Neural cell (in vitro differentiated cells): ENCODE measurements at regions not wholly inside any gene's neighbourhood (a gene's known extent, or its start where the extent isn't known, plus 50 kb on each side); places are given as distances from the start of the nearest gene placed in this dataset.

ENCODE experiments used
- CTCF ChIP-seq: fragments of 450-650 bp; IDR thresholded peaks from 2 replicates; pipeline ENCODE4 v1.5.1; 2014; ENCODE audit warnings: antibody characterized with exemption, mild to moderate bottlenecking, moderate library complexity; ENCODE audit not compliant: poor library complexity, severe bottlenecking
- EP300 ChIP-seq: fragments of 450-650 bp; conservative IDR thresholded peaks from 2 replicates; pipeline ENCODE4 v1.6.1; 2014; ENCODE audit warnings: antibody characterized with exemption, mild to moderate bottlenecking, moderate library complexity; ENCODE audit not compliant: poor library complexity, severe bottlenecking
- EZH2 ChIP-seq: fragments of 200-600, 300-800 bp; shearing (Covaris generic), sonication (generic); IDR thresholded peaks from 2 replicates; pipeline ENCODE4 v1.6.1; 2014; ENCODE audit warnings: antibody characterized with exemption, low read length, borderline replicate concordance, mild to moderate bottlenecking; ENCODE audit not compliant: insufficient read depth, poor library complexity, severe bottlenecking
- MXI1 ChIP-seq: fragments of 450-650 bp; conservative IDR thresholded peaks from 2 replicates; pipeline ENCODE4 v1.6.1; 2014; ENCODE audit warnings: antibody characterized with exemption, mild to moderate bottlenecking; ENCODE audit not compliant: poor library complexity, severe bottlenecking
- TAF1 ChIP-seq: IDR thresholded peaks from 2 replicates; pipeline ENCODE4 v1.6.1; 2012; ENCODE audit warnings: low read depth

GRCh38 chr13:103805771-103806170 is 739.6 kb upstream of the SLC10A2 start:
- no peak for TF ChIP-seq CTCF
- no peak for TF ChIP-seq TAF1
- TF ChIP-seq EZH2 = no peak
- no peak for TF ChIP-seq EP300
- TF ChIP-seq MXI1 = no peak
